Peyer's patch (tissue), 4 donors: ENCODE measurements at regions not wholly inside any gene's neighbourhood (a gene's known extent, or its start where the extent isn't known, plus 50 kb on each side); places are given as distances from the start of the nearest gene placed in this dataset.
"Not testable (repeated sequence)": the region's sequence is repeated elsewhere in the genome, so short reads cannot be mapped to it uniquely, and the experiment has no call there.

Source experiments
- DNase-seq, 3 donors: peaks; one replicate each; pipeline ENCODE4 v3.0.0-alpha.2; 2017 to 2019
- H3K27ac ChIP-seq, 4 donors: fragments of 200-600 bp; sonication (generic); one replicate each; pipeline ENCODE4 v1.5.1; 2016 to 2019
- H3K27me3 ChIP-seq, 2 donors: fragments of 200-600 bp; sonication (generic); one replicate each; pipeline ENCODE4 v1.5.1; 2019
- H3K36me3 ChIP-seq, 3 donors: fragments of 200-600 bp; sonication (generic); one replicate each; pipeline ENCODE4 v1.5.1; 2016 to 2019
- H3K4me1 ChIP-seq, 4 donors: fragments of 200-600 bp; sonication (generic); one replicate each; pipeline ENCODE4 v1.5.1; 2016 to 2019
- H3K4me3 ChIP-seq, 4 donors: fragments of 200-600 bp; sonication (generic); 1 replicate in 3 of 4; 2 replicates in 1 of 4; pipeline ENCODE4 v1.5.1; 2016 to 2019; ENCODE audit warnings: mild to moderate bottlenecking in 1 of 4
- H3K9me3 ChIP-seq, 4 donors: fragments of 200-600 bp; sonication (generic); one replicate each; pipeline ENCODE4 v1.5.1; 2016 to 2019; ENCODE audit warnings: mild to moderate bottlenecking in 1 of 4
- CTCF ChIP-seq, 6 experiments: fragments of 450-650 bp in 4 of 6; fragments of 200-600 bp in 2 of 6; sonication (generic) in 1 of 6; IDR thresholded peaks; one replicate each; pipeline ENCODE4 v1.5.1; 2017 to 2019; ENCODE audit warnings: antibody characterized with exemption in 6 of 6, mild to moderate bottlenecking in 3 of 6, moderate library complexity in 1 of 6
- POLR2A ChIP-seq, 2 donors: fragments of 450-650 bp; IDR thresholded peaks; one replicate each; pipeline ENCODE4 v1.5.1; 2017; ENCODE audit warnings: antibody characterized with exemption in 2 of 2, mild to moderate bottlenecking in 2 of 2, moderate library complexity in 2 of 2

GRCh38 chr12:30564394-30564793 lies 131.3 kb downstream of the IPO8 start:
- Histone ChIP-seq H3K27me3 (no peaks in the 10 kb centered on the region), H3K36me3 (no peaks in the 10 kb centered on the region), H3K27ac (no peak overlapping the region), H3K9me3 (no peaks in the 10 kb centered on the region), H3K4me1 (no peaks in the 10 kb centered on the region), H3K4me3 (no peak overlapping the region)
- TF ChIP-seq POLR2A (IDR thresholded peaks at IDR 0.05) (no peak), CTCF (IDR thresholded peaks at IDR 0.05) (no peak)
- DNase-seq = no peak

GRCh38 chr12:30548203-30548602 lies 147.5 kb downstream of the IPO8 start:
- no peaks in the 10 kb centered on the region for H3K4me1 ChIP-seq
- no peaks in the 10 kb centered on the region for H3K9me3 ChIP-seq
- TF ChIP-seq POLR2A (IDR thresholded peaks at IDR 0.05) = no peak
- TF ChIP-seq CTCF (IDR thresholded peaks at IDR 0.05) = no peak
- H3K27me3 ChIP-seq = no peaks in the 10 kb centered on the region
- H3K36me3 ChIP-seq = no peaks in the 10 kb centered on the region
- DNase-seq = no peak
- no peak overlapping the region for H3K4me3 ChIP-seq
- H3K27ac ChIP-seq = no peak overlapping the region

GRCh38 chr12:30546121-30546520 lies 149.5 kb downstream of the IPO8 start:
- TF ChIP-seq POLR2A (IDR thresholded peaks at IDR 0.05) = no peak
- TF ChIP-seq CTCF (IDR thresholded peaks at IDR 0.05) = no peak
- Histone ChIP-seq H3K9me3 (no peaks in the 10 kb centered on the region), H3K36me3 (no peaks in the 10 kb centered on the region), H3K4me1 (no peaks in the 10 kb centered on the region), H3K27me3 (no peaks in the 10 kb centered on the region), H3K4me3 (no peak overlapping the region), H3K27ac (no peak overlapping the region)
- DNase-seq = no peak

- H3K4me1 ChIP-seq, DNase-seq, H3K27me3 ChIP-seq, H3K9me3 ChIP-seq, H3K4me3 ChIP-seq, H3K36me3 ChIP-seq, H3K27ac ChIP-seq: not testable (repeated sequence)
Observed at GRCh38 chr12:30544704-30545103, 151.0 kb downstream of the IPO8 start.

- Histone ChIP-seq H3K27ac (no peak overlapping the region), H3K36me3 (no peaks in the 10 kb centered on the region), H3K27me3 (no peaks in the 10 kb centered on the region), H3K4me3 (no peak overlapping the region), H3K4me1 (no peaks in the 10 kb centered on the region), H3K9me3 (no peaks in the 10 kb centered on the region)
- TF ChIP-seq POLR2A (IDR thresholded peaks at IDR 0.05) (no peak), CTCF (IDR thresholded peaks at IDR 0.05) (no peak)
- DNase-seq = no peak
Observed at GRCh38 chr12:30537228-30537627, 158.4 kb downstream of the IPO8 start.

- no peak for DNase-seq
- H3K27ac ChIP-seq = no peak overlapping the region
- TF ChIP-seq CTCF (IDR thresholded peaks at IDR 0.05) (no peak), POLR2A (IDR thresholded peaks at IDR 0.05) (no peak)
- H3K4me3 ChIP-seq = no peak overlapping the region
- no peaks in the 10 kb centered on the region for H3K9me3 ChIP-seq
- no peaks in the 10 kb centered on the region for H3K4me1 ChIP-seq
- no peaks in the 10 kb centered on the region for H3K27me3 ChIP-seq
- no peaks in the 10 kb centered on the region for H3K36me3 ChIP-seq
Observed at GRCh38 chr12:30533558-30534265, 162.0 kb downstream of the IPO8 start.
